ENCODE measurements at regions not wholly inside any gene's neighbourhood (a gene's known extent, or its start where the extent isn't known, plus 50 kb on each side); places are given as distances from the start of the nearest gene placed in this dataset.
"Not testable (repeated sequence)": the region's sequence is repeated elsewhere in the genome, so short reads cannot be mapped to it uniquely, and the experiment has no call there.

DNA sequence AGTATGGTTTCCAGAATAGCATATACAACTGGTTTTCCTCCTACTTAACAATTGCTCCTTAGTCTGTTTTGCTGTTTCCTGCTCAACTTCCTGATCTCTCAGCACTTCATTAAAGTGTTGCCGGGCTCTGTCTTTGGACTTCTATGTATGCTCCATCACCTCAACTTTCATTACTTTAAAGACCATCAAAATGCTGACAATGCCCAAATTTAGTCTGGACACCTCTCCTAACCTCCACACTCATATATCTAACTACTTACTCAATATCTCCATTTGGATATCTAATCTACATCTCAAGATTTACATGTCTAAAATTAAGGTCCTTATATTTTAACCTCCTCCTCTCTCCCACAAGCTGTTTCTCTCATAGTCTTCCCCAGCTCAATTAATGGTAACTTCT lies 54.4 kb upstream of the LGR5 start:
- DNase-seq: no peak

DNA sequence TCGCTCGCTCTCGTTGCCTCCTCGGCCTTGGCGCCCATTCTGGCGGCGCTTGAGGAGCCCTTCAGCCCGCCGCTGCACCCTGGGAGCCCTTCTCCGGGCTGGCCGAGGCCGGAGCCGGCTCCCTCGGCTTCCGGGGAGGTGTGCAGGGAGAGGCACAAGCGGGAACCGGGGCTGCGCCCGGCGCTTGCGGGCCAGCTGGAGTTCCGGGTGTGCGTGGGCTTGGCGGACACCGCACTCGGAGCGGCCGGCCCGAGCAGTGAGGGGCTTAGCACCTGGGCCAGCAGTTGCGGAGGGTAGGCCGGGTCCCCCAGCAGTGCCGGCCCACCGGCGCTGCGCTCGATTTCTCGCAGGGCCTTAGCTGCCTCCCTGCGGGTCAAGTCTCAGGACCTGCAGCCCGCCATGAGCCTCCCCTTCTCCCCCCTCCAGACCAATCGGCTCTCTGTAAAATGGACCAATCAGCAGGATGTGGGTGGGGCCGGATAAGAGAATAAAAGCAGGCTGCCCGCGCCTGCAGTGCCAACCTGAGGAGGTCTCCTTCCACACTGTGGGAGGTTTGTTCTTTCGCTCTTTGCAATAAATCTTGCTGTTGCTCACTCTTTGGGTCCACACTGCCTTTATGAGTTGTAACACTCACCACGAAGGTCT lies 62.8 kb upstream of the LGR5 start:
- not testable (repeated sequence) for DNase-seq

DNA sequence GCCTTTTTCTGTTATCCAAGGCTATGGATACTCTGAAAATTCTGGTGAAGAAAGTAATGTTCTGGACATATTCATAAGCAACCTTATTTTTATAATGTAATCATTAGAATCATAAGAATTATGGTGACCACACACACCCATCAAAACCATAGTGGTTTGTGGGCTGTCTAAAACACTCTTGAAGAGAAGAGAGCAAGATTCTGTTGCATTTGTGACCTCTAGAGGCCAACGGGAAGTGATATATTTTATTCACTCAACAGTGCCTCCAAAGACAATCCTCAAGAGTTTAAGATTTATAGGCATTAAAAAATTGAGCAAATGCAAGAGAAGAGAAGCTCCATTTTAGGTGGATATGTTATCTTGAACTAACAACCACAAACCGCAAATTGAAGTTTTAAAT lies 68.5 kb upstream of the LGR5 start:
- no peak for DNase-seq

DNA sequence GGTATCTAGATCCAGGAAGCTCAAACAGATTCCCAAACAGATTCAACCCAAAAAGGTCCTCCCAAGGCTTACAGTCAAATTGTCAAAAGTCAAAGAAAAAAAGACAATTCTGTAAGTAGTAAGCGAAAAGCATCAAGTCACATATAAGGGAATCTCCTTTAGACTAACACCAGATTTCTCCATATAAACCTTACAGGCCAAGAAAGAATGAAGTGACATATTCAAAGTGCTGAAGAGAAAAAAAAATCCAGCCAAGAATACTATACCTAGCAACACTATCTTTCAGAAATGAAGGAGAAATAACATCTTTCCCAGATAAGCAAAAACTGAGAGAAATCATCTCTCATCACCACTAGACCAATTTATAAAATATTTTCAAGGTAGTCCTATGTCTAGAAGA lies 79.6 kb upstream of the LGR5 start:
- DNase-seq: no peak

DNA sequence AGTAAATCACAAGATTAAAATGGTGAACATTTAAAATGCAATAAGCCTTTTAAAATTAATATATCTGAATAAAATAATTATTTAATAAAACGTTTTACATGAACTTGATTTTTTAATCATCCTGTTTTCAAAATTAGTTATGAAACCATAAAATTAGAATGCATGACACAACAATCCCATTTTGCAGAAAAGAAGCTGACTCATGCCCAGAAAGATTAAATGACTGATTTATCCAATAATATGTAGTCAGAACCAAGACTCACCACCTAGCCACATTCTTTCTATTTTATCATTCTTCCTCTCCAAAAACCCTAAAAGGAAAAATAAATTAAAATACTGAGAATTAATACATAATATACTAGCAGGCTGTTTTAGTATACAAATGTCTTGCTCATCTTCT lies 83.0 kb upstream of the LGR5 start:
- no peak for DNase-seq

DNA sequence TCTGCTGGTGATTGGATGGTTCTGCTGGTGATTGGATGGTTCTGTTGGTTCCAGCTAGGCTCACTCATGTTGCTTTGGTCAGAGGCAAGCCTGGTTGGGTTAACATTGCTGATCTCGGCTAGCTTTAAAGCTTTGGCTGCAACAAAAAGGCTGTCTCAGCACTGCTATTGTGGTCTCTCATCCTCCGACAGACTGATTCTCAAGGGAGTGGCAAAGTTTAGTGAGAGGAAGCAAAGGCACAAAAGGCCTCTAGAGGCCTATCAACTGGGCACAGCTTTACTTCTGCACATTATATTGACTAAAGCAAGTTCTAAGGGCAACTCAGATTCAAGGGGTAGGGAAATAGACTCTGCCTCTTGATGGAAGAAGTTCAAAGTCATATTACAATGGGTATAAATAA lies 84.7 kb upstream of the LGR5 start:
- no peak for DNase-seq

DNA sequence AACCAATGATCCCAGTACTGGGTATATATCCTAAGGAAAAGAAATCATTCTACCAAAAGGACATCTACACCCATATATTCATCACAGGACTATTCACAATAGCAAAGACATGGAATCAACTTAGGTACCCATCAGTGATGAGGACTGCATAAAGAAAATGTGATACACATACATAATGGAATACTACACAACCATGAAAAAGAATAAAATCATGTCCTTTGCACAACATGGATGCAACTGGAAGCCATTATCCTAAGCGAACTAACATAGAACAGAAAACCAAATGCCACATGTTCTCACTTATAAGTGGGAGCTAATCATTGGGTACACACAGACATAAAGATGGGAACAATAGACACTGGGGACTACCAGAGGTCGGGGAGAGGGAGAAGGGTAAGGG lies 86.0 kb upstream of the LGR5 start:
- DNase-seq: no peak

DNA sequence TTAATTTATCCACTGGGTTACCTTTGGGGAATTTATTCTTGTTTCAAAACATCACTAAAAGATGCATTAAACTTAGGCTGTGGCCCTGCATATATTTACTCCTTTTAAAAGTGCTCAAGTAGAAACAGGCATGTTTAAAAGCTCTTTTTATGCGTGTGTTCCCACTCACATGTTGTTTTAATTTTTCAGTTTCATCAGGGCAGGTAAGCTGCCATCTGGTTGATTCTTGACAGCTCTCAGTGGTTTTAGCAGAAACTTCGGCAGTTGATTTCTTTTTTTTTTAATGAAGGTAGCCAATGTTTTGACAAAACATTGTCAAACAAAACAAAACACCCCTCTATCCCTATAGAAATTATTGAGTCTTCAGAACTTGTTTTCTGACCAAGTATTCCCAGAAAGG lies 89.6 kb upstream of the LGR5 start:
- DNase-seq: no peak

DNA sequence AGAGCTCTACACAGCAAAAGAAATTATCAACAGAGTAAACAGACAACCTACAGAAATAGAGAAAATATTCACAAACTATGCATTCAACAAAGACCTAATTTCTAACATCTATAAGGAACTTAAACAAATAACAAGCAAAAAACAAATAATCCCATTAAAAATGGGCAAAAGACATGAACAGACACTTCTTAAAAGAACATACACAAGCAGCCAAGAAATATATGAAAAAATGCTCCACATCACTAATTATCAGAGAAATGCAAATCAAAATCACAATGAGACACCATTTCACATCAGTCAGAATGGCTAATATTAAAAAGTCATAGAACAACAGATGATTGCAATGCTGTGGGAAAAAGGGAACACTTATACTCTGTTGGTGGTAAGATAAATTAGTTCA lies 100.7 kb upstream of the LGR5 start:
- no peak for DNase-seq

DNA sequence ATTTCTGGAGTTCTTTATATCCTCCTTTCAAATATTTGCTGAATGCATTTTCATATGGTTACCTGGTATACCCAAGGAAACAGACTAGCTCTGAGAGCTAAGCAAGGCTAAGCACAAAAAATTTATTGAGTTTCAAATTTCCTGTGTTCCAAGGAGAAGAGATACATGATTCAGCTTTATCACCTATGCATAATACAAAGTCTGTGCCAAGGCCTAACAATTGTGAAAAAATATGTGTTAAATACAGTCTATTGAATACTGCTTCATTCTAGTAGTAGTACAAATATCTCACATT lies 103.7 kb upstream of the LGR5 start:
- DNase-seq: no peak

DNA sequence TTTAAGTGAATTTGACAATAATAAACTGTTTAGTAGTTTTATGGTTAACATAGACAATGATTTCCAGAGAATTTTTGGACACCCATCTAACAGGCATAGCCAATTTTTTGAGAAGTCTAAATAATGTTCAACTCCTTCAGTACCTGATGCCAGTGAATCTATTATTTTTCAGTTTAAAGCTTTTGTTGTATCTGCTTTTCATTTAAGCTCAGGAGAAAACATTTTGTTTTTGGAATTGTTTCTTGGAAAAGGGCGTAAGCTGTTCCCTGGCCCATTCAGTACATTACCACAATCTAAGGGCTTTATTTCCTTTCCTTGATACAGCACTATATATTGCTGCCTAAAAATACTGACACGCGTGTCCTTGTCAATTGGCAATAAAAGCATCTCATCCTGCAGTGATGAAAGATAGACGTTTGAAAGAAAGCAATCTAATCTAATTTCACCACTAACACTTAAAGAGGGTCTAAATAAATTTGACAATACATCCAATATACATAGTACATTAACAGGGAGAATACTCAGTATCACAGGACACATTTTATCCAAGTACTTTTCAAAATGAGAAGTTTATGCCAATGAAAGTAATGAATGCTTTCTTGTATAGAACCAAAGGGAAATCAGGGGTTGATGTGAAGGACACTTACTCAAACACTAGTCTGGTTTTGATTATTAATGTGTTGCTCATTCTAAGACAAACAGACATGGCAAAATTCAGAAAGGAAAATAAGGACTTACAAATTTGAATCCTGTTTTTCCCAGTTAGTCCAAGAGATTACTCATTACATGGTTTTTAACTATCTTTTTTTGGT lies 104.2 kb upstream of the LGR5 start:
- DNase-seq: no peak

DNA sequence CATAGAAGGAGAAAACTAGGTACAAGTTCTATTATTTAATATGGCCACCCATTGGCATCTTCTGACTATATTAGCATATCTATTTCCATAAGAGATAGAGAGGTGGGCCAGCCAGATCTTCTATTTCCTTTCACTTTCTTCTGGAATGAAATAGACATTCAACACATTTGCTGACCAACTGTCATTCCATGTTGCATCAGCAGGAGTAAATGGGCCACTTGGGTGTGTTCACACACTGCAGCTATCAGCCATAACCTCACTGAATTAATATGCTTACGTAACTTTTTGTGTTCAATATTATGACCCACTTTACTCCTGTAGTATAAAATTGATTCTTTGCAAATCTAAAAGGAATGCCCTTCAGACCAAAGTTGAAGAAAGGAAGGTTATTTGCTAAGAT lies 106.2 kb upstream of the LGR5 start:
- DNase-seq: no peak

DNA sequence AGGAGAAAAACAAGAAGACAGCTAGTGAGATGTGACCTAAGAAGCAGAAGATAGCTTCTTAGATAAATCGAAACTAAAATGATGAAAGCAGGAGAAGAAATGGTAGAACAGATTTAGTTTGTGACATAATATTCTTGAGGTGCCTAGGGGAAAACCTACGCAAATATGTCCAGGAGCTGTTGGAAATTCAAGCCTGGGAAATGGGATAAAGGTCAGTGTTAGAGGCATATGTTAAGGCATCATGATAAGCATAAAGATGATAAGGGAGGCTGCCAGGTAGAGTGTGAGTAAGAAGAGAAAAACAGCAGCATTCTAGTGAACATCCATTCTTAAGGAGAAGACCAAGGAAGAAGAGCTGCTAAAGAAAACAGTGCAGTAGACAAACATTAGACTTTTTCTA lies 109.6 kb upstream of the LGR5 start:
- DNase-seq: no peak

DNA sequence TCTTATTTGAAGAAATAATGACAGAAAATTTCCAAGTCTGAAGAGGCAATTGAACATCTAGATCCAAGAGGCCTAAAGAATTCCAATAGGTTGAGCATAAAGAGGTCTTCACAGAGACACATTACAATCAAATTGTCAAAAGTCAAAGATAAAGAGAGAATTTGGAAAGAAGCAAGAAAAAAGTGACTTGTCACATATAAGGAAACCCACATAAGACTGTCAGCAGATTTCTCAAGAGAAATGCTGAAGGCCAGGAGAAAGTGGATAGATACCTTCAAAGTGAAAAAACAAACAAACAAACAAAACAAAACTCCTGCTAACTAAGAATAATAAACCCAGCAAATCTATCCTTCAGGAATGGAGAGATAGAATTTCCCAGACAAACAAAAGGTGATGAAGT lies 118.1 kb upstream of the LGR5 start:
- DNase-seq: no peak

DNA sequence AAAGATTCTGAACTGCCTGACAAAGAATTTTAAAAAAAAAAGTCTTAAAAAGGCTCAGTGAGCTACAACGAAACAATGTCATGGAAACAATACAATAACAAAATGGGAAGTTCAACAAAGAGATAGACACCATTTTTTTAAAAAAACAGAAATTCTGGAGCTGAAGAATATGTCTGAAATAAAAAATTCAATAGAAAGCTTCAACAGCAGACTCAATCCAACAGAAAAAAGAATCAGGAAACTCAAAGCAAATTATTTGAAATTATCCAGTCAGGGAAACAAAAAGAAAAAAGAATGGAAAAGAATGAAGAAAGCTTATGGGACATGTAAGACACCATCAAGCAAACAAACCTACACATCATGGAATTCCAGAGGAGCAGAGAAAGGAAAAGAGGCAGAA lies 118.5 kb upstream of the LGR5 start:
- no peak for DNase-seq

DNA sequence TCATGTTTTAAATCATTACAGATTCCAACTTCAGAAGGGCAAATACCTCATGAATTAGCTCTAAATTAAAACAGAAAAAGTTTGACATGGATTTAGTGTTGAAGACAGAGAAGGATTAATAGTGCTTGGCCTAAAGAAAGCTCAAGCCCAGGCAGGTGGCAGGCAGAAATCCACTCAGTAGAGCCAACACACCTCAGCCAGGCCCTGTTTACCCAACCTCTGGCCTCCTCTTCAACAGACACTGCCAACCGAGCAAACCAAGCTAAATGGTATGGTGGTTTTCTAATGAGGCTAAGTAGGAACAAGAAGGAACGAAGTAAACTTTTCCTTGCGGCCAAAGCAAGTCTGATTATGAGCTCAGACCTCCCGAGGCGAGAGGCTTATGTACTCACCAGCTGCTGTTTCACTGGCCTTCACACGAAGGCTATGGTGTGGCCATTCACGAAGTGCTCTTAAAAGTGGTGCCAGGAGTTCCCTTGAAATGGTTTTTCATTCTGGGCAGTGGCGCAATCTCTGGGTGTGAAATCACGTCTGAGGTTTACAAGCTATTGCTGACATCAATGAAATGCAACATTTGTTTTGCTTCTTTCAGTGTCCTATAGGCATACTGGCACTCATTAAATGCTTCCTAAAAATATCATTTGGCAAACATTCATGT lies 124.1 kb upstream of the LGR5 start:
- no peak for DNase-seq

DNA sequence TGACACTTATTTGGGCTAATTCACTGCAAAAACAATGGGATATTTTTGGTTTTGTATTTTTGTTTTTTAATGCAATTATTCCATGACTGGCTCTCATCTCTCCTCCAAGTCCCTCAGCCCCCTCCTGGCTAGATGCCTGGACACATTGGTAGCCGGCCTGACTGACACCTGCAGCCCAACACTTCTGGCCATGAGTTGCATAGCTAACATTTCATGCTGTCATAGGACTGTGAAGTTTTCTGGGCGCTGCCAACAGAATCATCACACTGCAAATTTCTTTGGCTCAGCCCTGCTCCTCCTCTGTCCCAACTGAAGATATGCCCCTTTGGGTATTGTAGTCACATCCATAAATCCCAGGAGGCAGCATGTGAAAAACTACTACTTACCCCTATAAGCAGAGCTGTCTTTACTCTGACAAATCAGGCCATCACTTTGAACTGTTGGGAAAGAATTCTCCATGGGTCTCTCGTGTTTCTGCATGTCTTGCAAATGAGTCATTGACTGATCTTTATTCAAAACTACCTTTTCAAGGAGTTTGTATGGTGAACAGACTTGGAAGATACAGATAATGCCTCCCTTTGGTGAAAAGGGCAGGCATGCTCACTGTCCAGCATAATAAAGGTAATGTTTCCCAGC lies 126.7 kb upstream of the LGR5 start:
- DNase-seq: peak; percentile 6

DNA sequence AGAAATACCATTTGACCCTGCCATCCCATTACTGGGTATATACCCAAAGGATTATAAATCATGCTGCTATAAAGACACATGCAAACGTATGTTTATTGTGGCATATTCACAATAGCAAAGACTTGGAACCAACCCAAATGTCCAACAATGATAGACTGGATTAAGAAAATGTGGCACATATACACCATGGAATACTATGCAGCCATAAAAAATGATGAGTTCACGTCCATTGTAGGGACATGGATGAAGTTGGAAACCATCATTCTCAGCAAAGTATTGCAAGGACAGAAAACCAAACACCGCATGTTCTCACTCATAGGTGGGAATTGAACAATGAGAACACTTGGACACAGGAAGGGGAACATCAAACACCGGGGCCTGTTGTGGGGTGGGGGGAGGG lies 128.0 kb upstream of the LGR5 start:
- not testable (repeated sequence) for DNase-seq

DNA sequence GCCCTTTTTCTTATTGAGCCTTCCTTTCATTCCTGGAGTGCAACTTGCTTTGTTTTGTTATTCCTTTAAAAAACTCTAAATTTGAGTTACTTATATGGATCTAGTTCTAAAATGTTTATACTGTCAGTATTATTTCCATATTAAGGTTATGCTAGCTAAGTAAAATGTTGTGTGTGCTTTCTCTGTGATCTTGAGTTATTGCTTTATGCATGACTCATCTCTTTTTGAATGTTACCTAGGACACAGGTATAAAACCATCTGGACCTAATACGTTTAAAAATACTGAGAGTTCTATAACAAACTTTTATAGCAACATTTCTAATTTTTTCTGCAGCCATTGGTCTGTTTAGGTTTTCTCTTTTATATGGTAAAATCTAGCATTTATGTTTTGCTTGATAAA lies 132.8 kb upstream of the LGR5 start:
- DNase-seq: no peak

DNA sequence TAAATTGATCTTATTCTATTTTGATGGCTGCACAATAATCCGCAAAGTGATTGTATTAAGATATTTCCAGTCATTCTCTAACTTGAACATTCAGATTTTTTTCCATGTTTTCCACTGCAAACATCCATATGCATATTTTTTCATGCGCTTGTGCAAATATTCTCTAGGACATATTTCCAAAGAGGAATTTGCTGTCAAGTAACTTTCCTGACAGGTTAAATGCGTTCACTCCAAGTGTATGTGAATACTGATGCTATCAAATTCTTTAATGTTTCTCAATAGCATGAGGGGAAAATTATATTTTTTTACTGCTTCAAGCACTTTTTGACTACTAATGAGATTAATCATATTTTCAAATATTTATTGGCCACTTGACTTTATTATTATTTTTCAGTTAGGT lies 135.3 kb upstream of the LGR5 start:
- DNase-seq: no peak

DNA sequence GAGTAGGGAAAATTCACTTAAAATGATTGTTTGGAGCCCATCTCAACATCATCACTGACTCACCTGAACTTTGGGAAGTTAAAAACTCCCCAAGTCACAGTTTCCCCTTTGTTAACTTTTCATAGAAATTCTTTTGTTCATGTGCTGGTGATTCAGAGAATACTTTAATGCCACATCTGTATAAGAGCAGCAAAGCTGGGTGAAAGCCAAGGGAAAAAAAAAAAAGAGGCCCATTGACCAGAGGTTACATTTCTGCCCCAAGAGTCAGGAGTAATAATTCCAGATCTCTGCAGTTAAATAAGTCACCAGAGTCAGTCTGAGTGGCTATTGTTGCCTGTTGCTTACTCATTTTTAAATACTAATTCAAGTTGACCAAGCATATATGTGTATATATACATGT lies 136.4 kb upstream of the LGR5 start:
- no peak for DNase-seq

DNA sequence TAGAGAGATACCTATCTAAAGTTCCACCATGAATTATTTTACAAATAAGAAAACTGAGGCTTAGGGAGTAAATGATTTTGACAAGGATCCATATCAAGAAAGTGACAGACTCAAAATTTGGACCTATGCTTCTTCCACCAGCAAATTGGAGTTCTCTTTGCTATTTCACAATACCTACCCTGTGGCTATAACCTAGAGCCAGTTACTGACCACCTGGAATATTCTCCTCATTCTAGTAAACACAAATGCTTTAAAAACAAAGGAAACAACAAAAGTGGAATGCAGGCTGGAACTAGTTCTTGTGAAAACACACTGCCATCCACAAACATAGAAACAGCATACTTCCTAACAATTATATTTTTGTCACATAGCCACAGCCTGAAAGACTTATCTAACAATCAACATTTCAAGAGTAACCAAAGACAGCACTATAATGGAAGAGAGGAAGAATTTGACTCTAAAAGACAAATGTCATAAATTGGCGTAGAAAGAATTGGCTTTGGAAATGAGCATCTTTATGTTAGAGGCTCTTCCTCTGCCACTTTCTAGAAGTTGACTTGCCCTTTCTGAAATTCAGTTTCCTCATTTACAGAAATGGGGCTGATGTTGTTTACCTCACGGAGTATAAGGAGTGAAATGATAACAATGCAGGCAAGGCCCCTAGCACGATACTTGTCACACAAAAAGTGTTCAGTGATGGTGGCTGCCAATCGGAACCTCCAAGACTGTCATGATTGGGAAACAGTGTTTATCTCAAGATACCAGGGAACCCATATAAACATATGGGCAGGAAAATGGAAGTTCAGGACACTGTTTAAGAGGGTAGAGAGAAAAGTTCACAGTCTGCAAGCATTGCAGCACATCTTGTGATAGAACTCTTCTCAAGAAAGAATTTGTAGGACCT lies 138.6 kb upstream of the LGR5 start:
- no peak for DNase-seq
